GM23338 (cell line): ENCODE measurements at regions not wholly inside any gene's neighbourhood (a gene's known extent, or its start where the extent isn't known, plus 50 kb on each side); places are given as distances from the start of the nearest gene placed in this dataset.

ENCODE experiments used
- ATAC-seq: fragments of 200-7000 bp; cut with Tn5 transposase; 3 replicates; pipeline ENCODE4 v1.9.1; 2020
- DNase-seq: peaks from one replicate; pipeline ENCODE4 v3.0.0-alpha.2; 2015; ENCODE audit warnings: low spot score
- H2AFZ ChIP-seq: fragments of 200-600 bp; sonication (generic); 2 replicates; pipeline ENCODE4 v1.8.0; 2016; ENCODE audit warnings: antibody characterized with exemption, mild to moderate bottlenecking, moderate library complexity
- H3F3A ChIP-seq: fragments of 200-600 bp; sonication (generic); replicated peaks from 2 replicates; pipeline ENCODE4 v1.8.0; 2017; ENCODE audit warnings: antibody characterized with exemption, mixed run types, low read depth
- H3K27ac ChIP-seq: fragments of 200-600 bp; sonication (generic); 2 replicates; pipeline ENCODE4 v1.6.1; 2016; ENCODE audit warnings: low read depth
- H3K27me3 ChIP-seq: fragments of 200-600 bp; sonication (generic); 2 replicates; pipeline ENCODE4 v1.8.0; 2016; ENCODE audit warnings: mild to moderate bottlenecking, mixed run types, moderate library complexity; ENCODE audit not compliant: insufficient read depth
- H3K36me3 ChIP-seq: fragments of 200-600 bp; sonication (generic); 2 replicates; pipeline ENCODE4 v1.8.0; 2016; ENCODE audit warnings: mild to moderate bottlenecking; ENCODE audit not compliant: insufficient read depth
- H3K4me1 ChIP-seq: fragments of 200-600 bp; sonication (generic); 2 replicates; pipeline ENCODE4 v1.8.0; 2016; ENCODE audit warnings: mild to moderate bottlenecking, moderate library complexity; ENCODE audit not compliant: insufficient read depth
- H3K4me2 ChIP-seq: fragments of 200-600 bp; sonication (generic); 2 replicates; pipeline ENCODE4 v1.7.1; 2017; ENCODE audit warnings: mixed run types
- H3K4me3 ChIP-seq: fragments of 200-600 bp; sonication (generic); 2 replicates; pipeline ENCODE4 v1.6.1; 2016; ENCODE audit warnings: mixed run types
- H3K79me2 ChIP-seq: fragments of 200-600 bp; sonication (generic); replicated peaks from 2 replicates; pipeline ENCODE4 v1.8.0; 2017; ENCODE audit warnings: mild to moderate bottlenecking; ENCODE audit not compliant: insufficient read depth
- H3K9me2 ChIP-seq: fragments of 200-600 bp; sonication (generic); 2 replicates; pipeline ENCODE4 v1.8.0; 2017; ENCODE audit not compliant: insufficient read depth
- H4K20me1 ChIP-seq: fragments of 200-600 bp; sonication (generic); replicated peaks from 2 replicates; pipeline ENCODE4 v1.8.0; 2017; ENCODE audit warnings: mild to moderate bottlenecking; ENCODE audit not compliant: insufficient read depth
- H3K27ac Mint-ChIP-seq: 2 replicates; pipeline ENCODE4 v1.8.0; 2020; ENCODE audit warnings: inconsistent platforms, mild to moderate bottlenecking, moderate library complexity, mixed read lengths
- H3K27me3 Mint-ChIP-seq: 3 replicates; pipeline ENCODE4 v1.8.0; 2022; ENCODE audit warnings: low read depth, mild to moderate bottlenecking, moderate library complexity, mixed read lengths, inconsistent platforms; ENCODE audit not compliant: insufficient read depth, poor library complexity
- H3K36me3 Mint-ChIP-seq: 3 replicates; pipeline ENCODE4 v1.8.0; 2021; ENCODE audit warnings: low read depth, mild to moderate bottlenecking, inconsistent platforms, moderate library complexity, mixed read lengths
- H3K4me1 Mint-ChIP-seq: 3 replicates; pipeline ENCODE4 v1.8.0; 2020; ENCODE audit warnings: mild to moderate bottlenecking, inconsistent platforms, mixed read lengths
- H3K4me3 Mint-ChIP-seq: 3 replicates; pipeline ENCODE4 v1.8.0; 2021; ENCODE audit warnings: moderate library complexity, mild to moderate bottlenecking, inconsistent platforms, mixed read lengths
- H3K9me3 Mint-ChIP-seq: 3 replicates; pipeline ENCODE4 v1.8.0; 2020; ENCODE audit warnings: moderate library complexity, mild to moderate bottlenecking, inconsistent platforms, mixed read lengths
- CREB1 ChIP-seq: fragments of 250-450 bp; sonication (Bioruptor Pico); IDR thresholded peaks from 2 replicates; pipeline ENCODE4 v1.5.0; 2020; ENCODE audit warnings: low read depth, mild to moderate bottlenecking, moderate library complexity
- EZH2 ChIP-seq: fragments of 200-600 bp; sonication (generic); IDR thresholded peaks from one replicate; pipeline ENCODE4 v1.8.0; 2017; ENCODE audit warnings: antibody characterized with exemption, mild to moderate bottlenecking, low read depth; ENCODE audit not compliant: unreplicated experiment
- EZH2phosphoT487 ChIP-seq: fragments of 200-600 bp; sonication (generic); IDR thresholded peaks from one replicate; pipeline ENCODE4 v1.8.1; 2018; ENCODE audit warnings: antibody characterized with exemption; ENCODE audit not compliant: unreplicated experiment
- JUNB ChIP-seq: IDR thresholded peaks from one replicate; pipeline ENCODE4 v1.6.1; 2016; ENCODE audit warnings: antibody characterized with exemption; ENCODE audit not compliant: unreplicated experiment
- NANOG ChIP-seq: IDR thresholded peaks from 2 replicates; pipeline ENCODE4 v1.6.1; 2016; ENCODE audit warnings: antibody characterized with exemption, borderline replicate concordance
- POLR2AphosphoS5 ChIP-seq: IDR thresholded peaks from 2 replicates; pipeline ENCODE4 v1.6.1; 2016; ENCODE audit warnings: antibody characterized with exemption, low read depth
- STAT1 ChIP-seq: IDR thresholded peaks from one replicate; pipeline ENCODE4 v1.6.1; 2016; ENCODE audit warnings: antibody characterized with exemption; ENCODE audit not compliant: unreplicated experiment
- ZNF114 ChIP-seq: fragments of 250-450 bp; sonication (Bioruptor Pico); IDR thresholded peaks from 2 replicates; pipeline ENCODE4 v1.5.0; 2020; ENCODE audit warnings: mild to moderate bottlenecking, moderate library complexity
- ZNF331 ChIP-seq: fragments of 250-450 bp; sonication (Bioruptor Pico); IDR thresholded peaks from 2 replicates; pipeline ENCODE4 v1.5.0; 2020; ENCODE audit warnings: low read depth, mild to moderate bottlenecking, moderate library complexity
- TF ChIP-seq, protein P1 (sequence below), 2 experiments: fragments of 200-600 bp in 1 of 2; sonication (generic) in 1 of 2; conservative IDR thresholded peaks; 2 replicates each; pipeline versions ENCODE4 v1.5.1 to v1.6.1; 2016 to 2017; ENCODE audit warnings: antibody characterized with exemption in 2 of 2, low read depth in 2 of 2, mild to moderate bottlenecking in 2 of 2, moderate library complexity in 1 of 2
- TF ChIP-seq, protein P2 (sequence below): IDR thresholded peaks from 2 replicates; pipeline ENCODE4 v1.6.1; 2016; ENCODE audit warnings: antibody characterized with exemption
- TF ChIP-seq, protein P3 (sequence below): fragments of 250-450 bp; sonication (Bioruptor Pico); IDR thresholded peaks from 2 replicates; pipeline ENCODE4 v1.5.0; 2020; ENCODE audit warnings: mild to moderate bottlenecking, moderate library complexity
- TF ChIP-seq, protein P4 (sequence below): IDR thresholded peaks from one replicate; pipeline ENCODE4 v1.6.1; 2018; ENCODE audit warnings: antibody characterized with exemption; ENCODE audit not compliant: unreplicated experiment

DNA sequence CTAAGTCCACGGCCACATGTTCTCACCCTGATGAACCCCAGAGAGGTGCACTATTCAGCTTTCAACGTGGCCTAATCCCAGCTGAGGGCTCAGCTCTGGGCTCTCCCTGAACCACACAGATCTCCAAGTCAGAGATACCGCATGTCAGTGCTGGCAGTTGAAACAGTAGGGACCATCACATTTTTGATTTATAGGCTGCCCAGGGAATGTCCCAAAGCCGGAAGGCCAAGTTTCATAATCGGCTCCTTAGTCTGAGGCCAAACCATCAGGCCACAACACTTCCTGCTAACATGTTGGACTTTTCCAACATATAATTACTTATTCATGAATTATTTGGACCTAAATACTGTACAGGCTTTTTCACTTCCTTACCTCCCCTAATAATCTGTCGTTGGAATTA lies 91.9 kb upstream of the KLHL29 start:
- no peak for ATAC-seq

More for the DNA sequence above, 91.9 kb upstream of the KLHL29 start:
- Histone ChIP-seq H4K20me1 (no peaks in the 10 kb centered on the region; the same call in 1 of the 2 replicates), H3K4me3 (no peak overlapping the region), H3K9me2 (peaks cover 17% of the 10 kb centered on the region; the same call in 1 of the 2 replicates), H3K36me3 (no peaks in the 10 kb centered on the region), H3K4me2 (no peak overlapping the region), H3K27ac (no peak overlapping the region), H2AFZ (no peak overlapping the region), H3K27me3 (no peaks in the 10 kb centered on the region), H3F3A (no peaks in the 10 kb centered on the region), H3K79me2 (no peaks in the 10 kb centered on the region), H3K4me1 (no peaks in the 10 kb centered on the region)
- Mint-ChIP-seq H3K36me3 (no peaks in the 10 kb centered on the region), H3K4me3 (no peak overlapping the region), H3K4me1 (no peaks in the 10 kb centered on the region), H3K27ac (no peak overlapping the region), H3K27me3 (no peaks in the 10 kb centered on the region), H3K9me3 (no peaks in the 10 kb centered on the region; the same call in 2 of the 3 replicates)
- no peak for DNase-seq
- no peak for TF ChIP-seq STAT1
- TF ChIP-seq, protein P1, sequence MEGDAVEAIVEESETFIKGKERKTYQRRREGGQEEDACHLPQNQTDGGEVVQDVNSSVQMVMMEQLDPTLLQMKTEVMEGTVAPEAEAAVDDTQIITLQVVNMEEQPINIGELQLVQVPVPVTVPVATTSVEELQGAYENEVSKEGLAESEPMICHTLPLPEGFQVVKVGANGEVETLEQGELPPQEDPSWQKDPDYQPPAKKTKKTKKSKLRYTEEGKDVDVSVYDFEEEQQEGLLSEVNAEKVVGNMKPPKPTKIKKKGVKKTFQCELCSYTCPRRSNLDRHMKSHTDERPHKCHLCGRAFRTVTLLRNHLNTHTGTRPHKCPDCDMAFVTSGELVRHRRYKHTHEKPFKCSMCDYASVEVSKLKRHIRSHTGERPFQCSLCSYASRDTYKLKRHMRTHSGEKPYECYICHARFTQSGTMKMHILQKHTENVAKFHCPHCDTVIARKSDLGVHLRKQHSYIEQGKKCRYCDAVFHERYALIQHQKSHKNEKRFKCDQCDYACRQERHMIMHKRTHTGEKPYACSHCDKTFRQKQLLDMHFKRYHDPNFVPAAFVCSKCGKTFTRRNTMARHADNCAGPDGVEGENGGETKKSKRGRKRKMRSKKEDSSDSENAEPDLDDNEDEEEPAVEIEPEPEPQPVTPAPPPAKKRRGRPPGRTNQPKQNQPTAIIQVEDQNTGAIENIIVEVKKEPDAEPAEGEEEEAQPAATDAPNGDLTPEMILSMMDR (conservative IDR thresholded peaks at IDR 0.05; ENCODE audit: low read depth in 2 of 2) = no peak
- TF ChIP-seq, protein P2, sequence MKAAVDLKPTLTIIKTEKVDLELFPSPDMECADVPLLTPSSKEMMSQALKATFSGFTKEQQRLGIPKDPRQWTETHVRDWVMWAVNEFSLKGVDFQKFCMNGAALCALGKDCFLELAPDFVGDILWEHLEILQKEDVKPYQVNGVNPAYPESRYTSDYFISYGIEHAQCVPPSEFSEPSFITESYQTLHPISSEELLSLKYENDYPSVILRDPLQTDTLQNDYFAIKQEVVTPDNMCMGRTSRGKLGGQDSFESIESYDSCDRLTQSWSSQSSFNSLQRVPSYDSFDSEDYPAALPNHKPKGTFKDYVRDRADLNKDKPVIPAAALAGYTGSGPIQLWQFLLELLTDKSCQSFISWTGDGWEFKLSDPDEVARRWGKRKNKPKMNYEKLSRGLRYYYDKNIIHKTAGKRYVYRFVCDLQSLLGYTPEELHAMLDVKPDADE = no peak
- TF ChIP-seq POLR2AphosphoS5 = no peak
- TF ChIP-seq EZH2phosphoT487 = no peak
- TF ChIP-seq EZH2 = no peak
- no peak for TF ChIP-seq CREB1 (CRISPR knock-in tag)
- TF ChIP-seq, protein P3, sequence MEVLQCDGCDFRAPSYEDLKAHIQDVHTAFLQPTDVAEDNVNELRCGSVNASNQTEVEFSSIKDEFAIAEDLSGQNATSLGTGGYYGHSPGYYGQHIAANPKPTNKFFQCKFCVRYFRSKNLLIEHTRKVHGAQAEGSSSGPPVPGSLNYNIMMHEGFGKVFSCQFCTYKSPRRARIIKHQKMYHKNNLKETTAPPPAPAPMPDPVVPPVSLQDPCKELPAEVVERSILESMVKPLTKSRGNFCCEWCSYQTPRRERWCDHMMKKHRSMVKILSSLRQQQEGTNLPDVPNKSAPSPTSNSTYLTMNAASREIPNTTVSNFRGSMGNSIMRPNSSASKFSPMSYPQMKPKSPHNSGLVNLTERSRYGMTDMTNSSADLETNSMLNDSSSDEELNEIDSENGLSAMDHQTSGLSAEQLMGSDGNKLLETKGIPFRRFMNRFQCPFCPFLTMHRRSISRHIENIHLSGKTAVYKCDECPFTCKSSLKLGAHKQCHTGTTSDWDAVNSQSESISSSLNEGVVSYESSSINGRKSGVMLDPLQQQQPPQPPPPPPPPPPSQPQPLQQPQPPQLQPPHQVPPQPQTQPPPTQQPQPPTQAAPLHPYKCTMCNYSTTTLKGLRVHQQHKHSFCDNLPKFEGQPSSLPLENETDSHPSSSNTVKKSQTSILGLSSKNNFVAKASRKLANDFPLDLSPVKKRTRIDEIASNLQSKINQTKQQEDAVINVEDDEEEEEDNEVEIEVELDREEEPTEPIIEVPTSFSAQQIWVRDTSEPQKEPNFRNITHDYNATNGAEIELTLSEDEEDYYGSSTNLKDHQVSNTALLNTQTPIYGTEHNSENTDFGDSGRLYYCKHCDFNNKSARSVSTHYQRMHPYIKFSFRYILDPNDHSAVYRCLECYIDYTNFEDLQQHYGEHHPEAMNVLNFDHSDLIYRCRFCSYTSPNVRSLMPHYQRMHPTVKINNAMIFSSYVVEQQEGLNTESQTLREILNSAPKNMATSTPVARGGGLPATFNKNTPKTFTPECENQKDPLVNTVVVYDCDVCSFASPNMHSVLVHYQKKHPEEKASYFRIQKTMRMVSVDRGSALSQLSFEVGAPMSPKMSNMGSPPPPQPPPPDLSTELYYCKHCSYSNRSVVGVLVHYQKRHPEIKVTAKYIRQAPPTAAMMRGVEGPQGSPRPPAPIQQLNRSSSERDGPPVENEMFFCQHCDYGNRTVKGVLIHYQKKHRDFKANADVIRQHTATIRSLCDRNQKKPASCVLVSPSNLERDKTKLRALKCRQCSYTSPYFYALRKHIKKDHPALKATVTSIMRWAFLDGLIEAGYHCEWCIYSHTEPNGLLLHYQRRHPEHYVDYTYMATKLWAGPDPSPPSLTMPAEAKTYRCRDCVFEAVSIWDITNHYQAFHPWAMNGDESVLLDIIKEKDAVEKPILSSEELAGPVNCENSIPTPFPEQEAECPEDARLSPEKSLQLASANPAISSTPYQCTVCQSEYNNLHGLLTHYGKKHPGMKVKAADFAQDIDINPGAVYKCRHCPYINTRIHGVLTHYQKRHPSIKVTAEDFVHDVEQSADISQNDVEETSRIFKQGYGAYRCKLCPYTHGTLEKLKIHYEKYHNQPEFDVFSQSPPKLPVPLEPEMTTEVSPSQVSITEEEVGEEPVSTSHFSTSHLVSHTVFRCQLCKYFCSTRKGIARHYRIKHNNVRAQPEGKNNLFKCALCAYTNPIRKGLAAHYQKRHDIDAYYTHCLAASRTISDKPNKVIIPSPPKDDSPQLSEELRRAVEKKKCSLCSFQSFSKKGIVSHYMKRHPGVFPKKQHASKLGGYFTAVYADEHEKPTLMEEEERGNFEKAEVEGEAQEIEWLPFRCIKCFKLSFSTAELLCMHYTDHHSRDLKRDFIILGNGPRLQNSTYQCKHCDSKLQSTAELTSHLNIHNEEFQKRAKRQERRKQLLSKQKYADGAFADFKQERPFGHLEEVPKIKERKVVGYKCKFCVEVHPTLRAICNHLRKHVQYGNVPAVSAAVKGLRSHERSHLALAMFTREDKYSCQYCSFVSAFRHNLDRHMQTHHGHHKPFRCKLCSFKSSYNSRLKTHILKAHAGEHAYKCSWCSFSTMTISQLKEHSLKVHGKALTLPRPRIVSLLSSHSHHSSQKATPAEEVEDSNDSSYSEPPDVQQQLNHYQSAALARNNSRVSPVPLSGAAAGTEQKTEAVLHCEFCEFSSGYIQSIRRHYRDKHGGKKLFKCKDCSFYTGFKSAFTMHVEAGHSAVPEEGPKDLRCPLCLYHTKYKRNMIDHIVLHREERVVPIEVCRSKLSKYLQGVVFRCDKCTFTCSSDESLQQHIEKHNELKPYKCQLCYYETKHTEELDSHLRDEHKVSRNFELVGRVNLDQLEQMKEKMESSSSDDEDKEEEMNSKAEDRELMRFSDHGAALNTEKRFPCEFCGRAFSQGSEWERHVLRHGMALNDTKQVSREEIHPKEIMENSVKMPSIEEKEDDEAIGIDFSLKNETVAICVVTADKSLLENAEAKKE (CRISPR knock-in tag) = no peak
- TF ChIP-seq, protein P4, sequence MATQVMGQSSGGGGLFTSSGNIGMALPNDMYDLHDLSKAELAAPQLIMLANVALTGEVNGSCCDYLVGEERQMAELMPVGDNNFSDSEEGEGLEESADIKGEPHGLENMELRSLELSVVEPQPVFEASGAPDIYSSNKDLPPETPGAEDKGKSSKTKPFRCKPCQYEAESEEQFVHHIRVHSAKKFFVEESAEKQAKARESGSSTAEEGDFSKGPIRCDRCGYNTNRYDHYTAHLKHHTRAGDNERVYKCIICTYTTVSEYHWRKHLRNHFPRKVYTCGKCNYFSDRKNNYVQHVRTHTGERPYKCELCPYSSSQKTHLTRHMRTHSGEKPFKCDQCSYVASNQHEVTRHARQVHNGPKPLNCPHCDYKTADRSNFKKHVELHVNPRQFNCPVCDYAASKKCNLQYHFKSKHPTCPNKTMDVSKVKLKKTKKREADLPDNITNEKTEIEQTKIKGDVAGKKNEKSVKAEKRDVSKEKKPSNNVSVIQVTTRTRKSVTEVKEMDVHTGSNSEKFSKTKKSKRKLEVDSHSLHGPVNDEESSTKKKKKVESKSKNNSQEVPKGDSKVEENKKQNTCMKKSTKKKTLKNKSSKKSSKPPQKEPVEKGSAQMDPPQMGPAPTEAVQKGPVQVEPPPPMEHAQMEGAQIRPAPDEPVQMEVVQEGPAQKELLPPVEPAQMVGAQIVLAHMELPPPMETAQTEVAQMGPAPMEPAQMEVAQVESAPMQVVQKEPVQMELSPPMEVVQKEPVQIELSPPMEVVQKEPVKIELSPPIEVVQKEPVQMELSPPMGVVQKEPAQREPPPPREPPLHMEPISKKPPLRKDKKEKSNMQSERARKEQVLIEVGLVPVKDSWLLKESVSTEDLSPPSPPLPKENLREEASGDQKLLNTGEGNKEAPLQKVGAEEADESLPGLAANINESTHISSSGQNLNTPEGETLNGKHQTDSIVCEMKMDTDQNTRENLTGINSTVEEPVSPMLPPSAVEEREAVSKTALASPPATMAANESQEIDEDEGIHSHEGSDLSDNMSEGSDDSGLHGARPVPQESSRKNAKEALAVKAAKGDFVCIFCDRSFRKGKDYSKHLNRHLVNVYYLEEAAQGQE = no peak
- no peak for TF ChIP-seq ZNF114 (CRISPR knock-in tag)
- no peak for TF ChIP-seq ZNF331 (CRISPR knock-in tag)
- no peak for TF ChIP-seq JUNB
- no peak for TF ChIP-seq NANOG
